SK-N-SH (cell line): ENCODE measurements at regions not wholly inside any gene's neighbourhood (a gene's known extent, or its start where the extent isn't known, plus 50 kb on each side); places are given as distances from the start of the nearest gene placed in this dataset.

Experiments
- CTCF ChIA-PET: fragments of 300-600, 350-600 bp; formaldehyde crosslinking; extraction: SDS; loops from one replicate; lab custom pipeline; 2021; lab: Yijun Ruan, JAX
- POLR2A ChIA-PET: fragments of 350-600 bp; sonication (Branson Sonifier 250); formaldehyde crosslinking; extraction: SDS; loops from one replicate; lab custom pipeline; 2020; ENCODE audit warnings: antibody characterized with exemption, inconsistent platforms; lab: Yijun Ruan, JAX
- DNase-seq: peaks from one replicate; pipeline ENCODE4 v3.0.0; 2012
- H2AFZ ChIP-seq: fragments of 200-600 bp; sonication (generic); 2 replicates; pipeline ENCODE4 v1.8.1; 2016; ENCODE audit warnings: antibody characterized with exemption, mild to moderate bottlenecking, low read depth
- H3F3A ChIP-seq: fragments of 200-600 bp; sonication (generic); replicated peaks from 2 replicates; pipeline ENCODE3; 2016; ENCODE audit warnings: antibody characterized with exemption, mild to moderate bottlenecking; ENCODE audit not compliant: insufficient read depth
- H3K27ac ChIP-seq, 2 experiments: fragments of 200-500 bp in 1 of 2; fragments of 200-600 bp in 1 of 2; sonication (Bioruptor generic) in 1 of 2; sonication (generic), shearing (Covaris generic) in 1 of 2; 2 replicates each; pipeline versions ENCODE4 v1.5.1 to v1.6.1; 2014 to 2016; ENCODE audit warnings: low read depth in 2 of 2, inconsistent platforms in 1 of 2, low read length in 1 of 2, mild to moderate bottlenecking in 1 of 2, mixed read lengths in 1 of 2
- H3K27me3 ChIP-seq: fragments of 200-600 bp; sonication (generic), shearing (Covaris generic); 2 replicates; pipeline ENCODE4 v1.6.1; 2016; ENCODE audit warnings: mixed run types; ENCODE audit not compliant: insufficient read depth
- H3K36me3 ChIP-seq, 2 experiments: fragments of 200-500 bp in 1 of 2; fragments of 200-600 bp in 1 of 2; sonication (Bioruptor generic) in 1 of 2; sonication (generic) in 1 of 2; replicated peaks in 1 of 2; 2 replicates each; pipeline versions ENCODE3 to v1.5.1; 2014 to 2016; ENCODE audit warnings: low read length in 1 of 2, mild to moderate bottlenecking in 1 of 2; ENCODE audit not compliant: insufficient read depth in 2 of 2, control insufficient read depth in 1 of 2
- H3K4me1 ChIP-seq, 2 experiments: fragments of 200-500 bp in 1 of 2; fragments of 200-600 bp in 1 of 2; sonication (Bioruptor generic) in 1 of 2; sonication (generic), shearing (Covaris generic) in 1 of 2; 2 replicates each; pipeline versions ENCODE4 v1.5.1 to v1.6.1; 2014 to 2016; ENCODE audit warnings: low read depth in 1 of 2, low read length in 1 of 2, mixed run types in 1 of 2; ENCODE audit not compliant: insufficient read depth in 2 of 2, control insufficient read depth in 1 of 2
- H3K4me2 ChIP-seq: fragments of 200-600 bp; sonication (generic), shearing (Covaris generic); 2 replicates; pipeline ENCODE4 v1.6.1; 2017; ENCODE audit warnings: mixed run types
- H3K4me3 ChIP-seq, 2 experiments: fragments of 200-500 bp in 1 of 2; fragments of 200-600 bp in 1 of 2; sonication (Bioruptor generic) in 1 of 2; sonication (generic), shearing (Covaris generic) in 1 of 2; 2 replicates each; pipeline versions ENCODE4 v1.5.1 to v1.8.1; 2014 to 2016; ENCODE audit warnings: low read depth in 2 of 2, inconsistent platforms in 1 of 2, low read length in 1 of 2, mild to moderate bottlenecking in 1 of 2, mixed read lengths in 1 of 2, moderate library complexity in 1 of 2
- H3K79me2 ChIP-seq: fragments of 200-600 bp; sonication (generic); 2 replicates; pipeline ENCODE4 v1.8.1; 2017; ENCODE audit warnings: mild to moderate bottlenecking; ENCODE audit not compliant: insufficient read depth
- H3K9ac ChIP-seq: fragments of 200-600 bp; sonication (generic); 2 replicates; pipeline ENCODE4 v1.6.1; 2017; ENCODE audit warnings: mixed run types
- H3K9me2 ChIP-seq: fragments of 200-600 bp; sonication (generic); 2 replicates; pipeline ENCODE4 v1.6.1; 2017; ENCODE audit warnings: mixed run types
- H3K9me3 ChIP-seq: fragments of 200-600 bp; sonication (generic); 2 replicates; pipeline ENCODE4 v1.6.1; 2017; ENCODE audit warnings: mixed run types, mild to moderate bottlenecking, moderate library complexity
- H4K20me1 ChIP-seq: fragments of 200-600 bp; sonication (generic); 2 replicates; pipeline ENCODE4 v1.6.1; 2017; ENCODE audit warnings: mild to moderate bottlenecking, mixed run types; ENCODE audit not compliant: insufficient read depth
- EP300 ChIP-seq, 2 experiments: IDR thresholded peaks; 2 replicates each; pipeline versions ENCODE4 v1.4.0 to v1.6.1; 2012; ENCODE audit warnings: borderline replicate concordance in 1 of 2, low read depth in 1 of 2, low read length in 1 of 2
- EZH2phosphoT487 ChIP-seq: fragments of 200-600 bp; sonication (generic); IDR thresholded peaks from 2 replicates; pipeline ENCODE4 v1.6.1; 2017; ENCODE audit warnings: low read depth, mixed run types, mild to moderate bottlenecking, antibody characterized with exemption, moderate library complexity, borderline replicate concordance
- FOXJ3 ChIP-seq: sonication (generic); formaldehyde crosslinking; IDR thresholded peaks from 2 replicates; pipeline ENCODE4 v1.5.1; 2020; ENCODE audit warnings: mild to moderate bottlenecking, missing genetic modification reagents
- GABPA ChIP-seq: IDR thresholded peaks from 2 replicates; pipeline ENCODE4 v1.4.0; 2012; ENCODE audit warnings: low read depth, mild to moderate bottlenecking
- GATA2 ChIP-seq: sonication (generic); formaldehyde crosslinking; IDR thresholded peaks from 2 replicates; pipeline ENCODE4 v1.5.0; 2020; ENCODE audit warnings: mild to moderate bottlenecking, missing genetic modification reagents
- IRF3 ChIP-seq: fragments of 150-350 bp; IDR thresholded peaks from 2 replicates; pipeline ENCODE4 v1.6.1; 2016; ENCODE audit warnings: mild to moderate bottlenecking, low read depth, low read length
- JUND ChIP-seq: IDR thresholded peaks from 2 replicates; pipeline ENCODE4 v1.4.0; 2012
- NFIC ChIP-seq: IDR thresholded peaks from 2 replicates; pipeline ENCODE4 v1.4.0; 2012; ENCODE audit warnings: borderline replicate concordance
- PBX3 ChIP-seq: IDR thresholded peaks from 2 replicates; pipeline ENCODE4; 2012
- POLR2AphosphoS5 ChIP-seq: IDR thresholded peaks from 2 replicates; pipeline ENCODE4 v1.6.1; 2012; ENCODE audit warnings: low read depth, low read length
- RAD21 ChIP-seq: IDR thresholded peaks from 2 replicates; pipeline ENCODE4 v1.6.1; 2012; ENCODE audit warnings: mild to moderate bottlenecking, low read length
- RCOR1 ChIP-seq: fragments of 150-350 bp; IDR thresholded peaks from 2 replicates; pipeline ENCODE4 v1.6.1; 2017; ENCODE audit warnings: antibody characterized with exemption, low read length
- RFX5 ChIP-seq: IDR thresholded peaks from 2 replicates; pipeline ENCODE4 v1.6.1; 2012; ENCODE audit warnings: mild to moderate bottlenecking, improper control_type of control experiment, low read length
- RXRA ChIP-seq: IDR thresholded peaks from 2 replicates; pipeline ENCODE4 v1.4.0; 2012; ENCODE audit warnings: low read depth, mild to moderate bottlenecking, borderline replicate concordance
- SMC3 ChIP-seq: IDR thresholded peaks from 2 replicates; pipeline ENCODE4 v1.6.1; 2012; ENCODE audit warnings: low read depth, low read length, improper control_type of control experiment
- TEAD4 ChIP-seq: IDR thresholded peaks from 2 replicates; pipeline ENCODE4 v1.4.0; 2012; ENCODE audit warnings: mild to moderate bottlenecking, borderline replicate concordance; ENCODE audit not compliant: insufficient read depth
- YY1 ChIP-seq: IDR thresholded peaks from 2 replicates; pipeline ENCODE4 v1.4.0; 2012; ENCODE audit warnings: low read depth, mild to moderate bottlenecking
- WGBS: methylation state at CpG from one replicate; pipeline ENCODE4 v1.1.6; 2017; ENCODE audit warnings: low lambda C conversion rate; 5-methylcytosine and 5-hydroxymethylcytosine counted together
- TF ChIP-seq, protein P1 (sequence below): IDR thresholded peaks from 2 replicates; pipeline ENCODE4 v1.6.1; 2012; ENCODE audit warnings: mild to moderate bottlenecking, low read depth, low read length, moderate library complexity
- TF ChIP-seq, protein P2 (sequence below): IDR thresholded peaks from 2 replicates; pipeline ENCODE4 v1.4.0; 2012; ENCODE audit warnings: low read depth
- TF ChIP-seq, protein P3 (sequence below): fragments of 150-350 bp; IDR thresholded peaks from 2 replicates; pipeline ENCODE4 v1.6.1; 2017; ENCODE audit warnings: antibody characterized with exemption, low read length, low read depth, borderline replicate concordance

DNA sequence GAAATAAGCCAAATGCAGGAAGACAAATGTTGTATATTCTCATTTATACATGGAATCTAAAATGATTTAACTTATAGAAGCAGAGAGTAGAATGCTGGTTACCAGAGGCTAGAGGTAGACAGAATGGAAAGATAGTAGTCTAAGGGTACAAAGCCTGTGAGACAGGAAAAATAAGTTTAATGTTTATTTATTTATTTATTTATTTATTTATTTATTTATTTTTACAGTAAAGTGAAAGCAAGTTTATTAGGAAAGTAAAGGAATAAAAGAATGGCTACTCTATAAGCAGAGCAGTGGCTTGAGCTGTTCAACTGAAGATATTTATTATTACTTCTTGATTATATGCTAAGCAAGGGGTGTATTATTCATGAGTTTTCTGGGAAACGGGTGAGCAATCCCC is 203.2 kb downstream of the LAS1L start:
- POLR2A ChIA-PET: no interaction called here
- H3K9me3 ChIP-seq: peaks cover 6% of the 10 kb centered on the region; the same call in 1 of the 2 replicates
- 0% methylated on average over 1 of the region's 1 CpG for WGBS

GRCh38 chrX:65300104-65300809 is 234.3 kb downstream of the LAS1L start:
- POLR2A ChIA-PET: no interaction called here
- Histone ChIP-seq H3K4me3 (no peak overlapping the region), H3K9ac (no peak overlapping the region), H2AFZ (no peak overlapping the region), H3K4me1 (no peaks in the 10 kb centered on the region), H3K9me2 (no peaks in the 10 kb centered on the region), H3K4me2 (no peak overlapping the region), H3K27ac (no peak overlapping the region), H3K36me3 (no peaks in the 10 kb centered on the region), H3K27me3 (no peaks in the 10 kb centered on the region), H3F3A (no peaks in the 10 kb centered on the region), H4K20me1 (no peaks in the 10 kb centered on the region), H3K9me3 (no peaks in the 10 kb centered on the region), H3K79me2 (no peaks in the 10 kb centered on the region)
- no peak for DNase-seq
- WGBS: 8% methylated on average over 7 of the region's 7 CpGs
- CTCF ChIA-PET: no interaction called here
- no peak for TF ChIP-seq IRF3
- no peak for TF ChIP-seq RAD21
- no peak for TF ChIP-seq EZH2phosphoT487
- no peak for TF ChIP-seq SMC3
- TF ChIP-seq, protein P1, sequence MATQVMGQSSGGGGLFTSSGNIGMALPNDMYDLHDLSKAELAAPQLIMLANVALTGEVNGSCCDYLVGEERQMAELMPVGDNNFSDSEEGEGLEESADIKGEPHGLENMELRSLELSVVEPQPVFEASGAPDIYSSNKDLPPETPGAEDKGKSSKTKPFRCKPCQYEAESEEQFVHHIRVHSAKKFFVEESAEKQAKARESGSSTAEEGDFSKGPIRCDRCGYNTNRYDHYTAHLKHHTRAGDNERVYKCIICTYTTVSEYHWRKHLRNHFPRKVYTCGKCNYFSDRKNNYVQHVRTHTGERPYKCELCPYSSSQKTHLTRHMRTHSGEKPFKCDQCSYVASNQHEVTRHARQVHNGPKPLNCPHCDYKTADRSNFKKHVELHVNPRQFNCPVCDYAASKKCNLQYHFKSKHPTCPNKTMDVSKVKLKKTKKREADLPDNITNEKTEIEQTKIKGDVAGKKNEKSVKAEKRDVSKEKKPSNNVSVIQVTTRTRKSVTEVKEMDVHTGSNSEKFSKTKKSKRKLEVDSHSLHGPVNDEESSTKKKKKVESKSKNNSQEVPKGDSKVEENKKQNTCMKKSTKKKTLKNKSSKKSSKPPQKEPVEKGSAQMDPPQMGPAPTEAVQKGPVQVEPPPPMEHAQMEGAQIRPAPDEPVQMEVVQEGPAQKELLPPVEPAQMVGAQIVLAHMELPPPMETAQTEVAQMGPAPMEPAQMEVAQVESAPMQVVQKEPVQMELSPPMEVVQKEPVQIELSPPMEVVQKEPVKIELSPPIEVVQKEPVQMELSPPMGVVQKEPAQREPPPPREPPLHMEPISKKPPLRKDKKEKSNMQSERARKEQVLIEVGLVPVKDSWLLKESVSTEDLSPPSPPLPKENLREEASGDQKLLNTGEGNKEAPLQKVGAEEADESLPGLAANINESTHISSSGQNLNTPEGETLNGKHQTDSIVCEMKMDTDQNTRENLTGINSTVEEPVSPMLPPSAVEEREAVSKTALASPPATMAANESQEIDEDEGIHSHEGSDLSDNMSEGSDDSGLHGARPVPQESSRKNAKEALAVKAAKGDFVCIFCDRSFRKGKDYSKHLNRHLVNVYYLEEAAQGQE: no peak
- TF ChIP-seq GABPA: no peak
- TF ChIP-seq NFIC: no peak
- no peak for TF ChIP-seq RXRA
- no peak for TF ChIP-seq YY1

More for the DNA sequence above, 203.2 kb downstream of the LAS1L start:
- Histone ChIP-seq H3K4me1 (no peaks in the 10 kb centered on the region), H3K27ac (no peak overlapping the region), H3K27me3 (no peaks in the 10 kb centered on the region), H3K36me3 (no peaks in the 10 kb centered on the region), H4K20me1 (no peaks in the 10 kb centered on the region), H3F3A (no peaks in the 10 kb centered on the region), H2AFZ (no peak overlapping the region), H3K4me2 (no peak overlapping the region), H3K79me2 (no peaks in the 10 kb centered on the region), H3K4me3 (no peak overlapping the region), H3K9me2 (no peaks in the 10 kb centered on the region), H3K9ac (no peak overlapping the region)
- DNase-seq: no peak
- CTCF ChIA-PET: no interaction called here
- TF ChIP-seq, protein P2, sequence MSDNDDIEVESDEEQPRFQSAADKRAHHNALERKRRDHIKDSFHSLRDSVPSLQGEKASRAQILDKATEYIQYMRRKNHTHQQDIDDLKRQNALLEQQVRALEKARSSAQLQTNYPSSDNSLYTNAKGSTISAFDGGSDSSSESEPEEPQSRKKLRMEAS: no peak
- TF ChIP-seq RCOR1 (no peak), RXRA (no peak), SMC3 (no peak), GATA2 (CRISPR knock-in tag) (no peak), PBX3 (no peak), GABPA (no peak), TEAD4 (no peak), POLR2AphosphoS5 (no peak), YY1 (no peak), RFX5 (no peak), FOXJ3 (CRISPR knock-in tag) (no peak), JUND (no peak), EP300 (IDR thresholded peaks at IDR 0.05; ENCODE audit: borderline replicate concordance in 1 of 2, low read depth in 1 of 2, low read length in 1 of 2) (no peak)
- TF ChIP-seq, protein P3, sequence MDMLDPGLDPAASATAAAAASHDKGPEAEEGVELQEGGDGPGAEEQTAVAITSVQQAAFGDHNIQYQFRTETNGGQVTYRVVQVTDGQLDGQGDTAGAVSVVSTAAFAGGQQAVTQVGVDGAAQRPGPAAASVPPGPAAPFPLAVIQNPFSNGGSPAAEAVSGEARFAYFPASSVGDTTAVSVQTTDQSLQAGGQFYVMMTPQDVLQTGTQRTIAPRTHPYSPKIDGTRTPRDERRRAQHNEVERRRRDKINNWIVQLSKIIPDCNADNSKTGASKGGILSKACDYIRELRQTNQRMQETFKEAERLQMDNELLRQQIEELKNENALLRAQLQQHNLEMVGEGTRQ: no peak
